ENCODE measurements at regions not wholly inside any gene's neighbourhood (a gene's known extent, or its start where the extent isn't known, plus 50 kb on each side); places are given as distances from the start of the nearest gene placed in this dataset.

- POLR2A ChIA-PET = no interaction called here
- peaks cover 32 to 34% of the 10 kb centered on the region in 2 experiments for H3K4me1 ChIP-seq (ENCODE audit: control insufficient read depth in 1 of 2, insufficient read depth in 2 of 2, low read length in 2 of 2)
- intact Hi-C loops (cut with micrococcal nuclease) = no loop called here
These were observed 135.5 kb upstream of the SMAD3 start for GRCh38 chr15:66929843-66930402.

GRCh38 chr15:66931768-66932633 lies 133.4 kb upstream of the SMAD3 start:
- Histone ChIP-seq H3K27me3 (ENCODE audit: insufficient read depth, low read length) (no peaks in the 10 kb centered on the region), H3K36me3 (ENCODE audit: control insufficient read depth in 1 of 2, insufficient read depth in 2 of 2, low read length in 2 of 2) (no peaks in the 10 kb centered on the region), H3K27ac (ENCODE audit: low read depth, low read length) (peak overlapping the region; percentile 88), H3K4me1 (ENCODE audit: control insufficient read depth in 1 of 2, insufficient read depth in 2 of 2, low read length in 2 of 2) (peaks cover 32 to 36% of the 10 kb centered on the region in 2 experiments), H4K20me1 (ENCODE audit: insufficient read depth) (no peaks in the 10 kb centered on the region), H3K9me3 (ENCODE audit: control insufficient read depth in 1 of 2, insufficient read depth in 1 of 2, low read depth in 1 of 2, low read length in 2 of 2) (peaks cover 0 to 17% of the 10 kb centered on the region in 2 experiments; a peak in 1 of 4 replicates), H2AFZ (ENCODE audit: low read depth, low read length, poor library complexity, severe bottlenecking) (peak overlapping the region; percentile 97), H3K9me2 (ENCODE audit: insufficient read depth) (no peaks in the 10 kb centered on the region), H3K79me2 (ENCODE audit: insufficient read depth, low read length) (no peaks in the 10 kb centered on the region), H3K4me2 (ENCODE audit: low read length) (peak overlapping the region; percentile 84), H3K9ac (ENCODE audit: low read length) (peak overlapping the region; percentile 42), H3K4me3 (replicated peaks in 1 of 2; ENCODE audit: low read depth in 1 of 2, low read length in 2 of 2) (peak overlapping the region; percentile 6 to 47; a peak in 3 of 4 replicates)
- peak; percentile 52 for DNase-seq (ENCODE audit: low read depth, low spot score)
- ChIA-PET RAD21 (ENCODE audit: low non-redundant PET in 1 of 2, low total read pairs in 2 of 2, uncharacterized antibody in 2 of 2, unreplicated experiment in 2 of 2) (no interaction called here), POLR2A (interaction anchor here (1.4 kb wide), 1 partner anchor 10 kb away, joined by 3 read pairs; no protein-coding TSS in a partner anchor), CTCF (interaction anchor here (0.6 to 1.3 kb wide), 3 partner anchors 15 to 329 kb away, joined by 3 to 4 read pairs (median 4); no protein-coding TSS in a partner anchor)
- peak; percentile 88 for ATAC-seq
- intact Hi-C loops (cut with micrococcal nuclease) = no loop called here
- no TSS peak for BruUV-seq (replicated peaks)
- TF ChIP-seq EZH2 (IDR thresholded peaks at IDR 0.05) = no peak
- TF ChIP-seq SP1 (IDR thresholded peaks at IDR 0.05; ENCODE audit: low read depth) = peak; percentile 76
- no peak for TF ChIP-seq ELF1 (IDR thresholded peaks at IDR 0.05; ENCODE audit: borderline replicate concordance, low read depth)
- 0 out of 2 replicates have a peak, but pooled peaks have one; percentile 4 for TF ChIP-seq MAX (IDR thresholded peaks at IDR 0.05)
- peak; percentile 66 for TF ChIP-seq JUND (IDR thresholded peaks at IDR 0.05)
- TF ChIP-seq CTCF (IDR thresholded peaks at IDR 0.05 in 2 of 3, conservative IDR thresholded peaks at IDR 0.05 in 1 of 3; ENCODE audit: borderline replicate concordance in 1 of 3, insufficient read depth in 1 of 3, low read depth in 2 of 3, low read length in 2 of 3) = no peak
- no peak for TF ChIP-seq ZBTB33 (IDR thresholded peaks at IDR 0.05; ENCODE audit: extremely low read depth, insufficient replicate concordance, low read length)
- 0 out of 2 replicates have a peak, but pooled peaks have one; percentile 13 for TF ChIP-seq ZFX (IDR thresholded peaks at IDR 0.05)
- no peak for TF ChIP-seq ATF3 (IDR thresholded peaks at IDR 0.05)

More at GRCh38 chr15:66929843-66930402, 135.5 kb upstream of the SMAD3 start:
- no peak overlapping the region for H3K27ac ChIP-seq (ENCODE audit: low read depth, low read length)
- no peak for DNase-seq (ENCODE audit: low read depth, low spot score)
- ChIA-PET CTCF (no interaction called here), RAD21 (ENCODE audit: low non-redundant PET in 1 of 2, low total read pairs in 2 of 2, uncharacterized antibody in 2 of 2, unreplicated experiment in 2 of 2) (no interaction called here)
- ATAC-seq = no peak
- no peaks in the 10 kb centered on the region for H3K79me2 ChIP-seq (ENCODE audit: insufficient read depth, low read length)
- no peak overlapping the region for H2AFZ ChIP-seq (ENCODE audit: low read depth, low read length, poor library complexity, severe bottlenecking)
- no peaks in the 10 kb centered on the region for H3K9me2 ChIP-seq (ENCODE audit: insufficient read depth)
- H3K9me3 ChIP-seq (ENCODE audit: control insufficient read depth in 1 of 2, insufficient read depth in 1 of 2, low read depth in 1 of 2, low read length in 2 of 2) = peaks cover 0 to 17% of the 10 kb centered on the region in 2 experiments; a peak in 1 of 4 replicates
- H3K4me2 ChIP-seq (ENCODE audit: low read length) = peak overlapping the region; percentile 84; the same call in 1 of the 2 replicates
- H3K27me3 ChIP-seq (ENCODE audit: insufficient read depth, low read length) = no peaks in the 10 kb centered on the region
- H3K9ac ChIP-seq (ENCODE audit: low read length) = no peak overlapping the region
- no peaks in the 10 kb centered on the region for H3K36me3 ChIP-seq (ENCODE audit: control insufficient read depth in 1 of 2, insufficient read depth in 2 of 2, low read length in 2 of 2)
- no TSS peak for BruUV-seq (replicated peaks)
- no peak overlapping the region for H3K4me3 ChIP-seq (replicated peaks in 1 of 2; ENCODE audit: low read depth in 1 of 2, low read length in 2 of 2)
- TF ChIP-seq EZH2phosphoT487 (IDR thresholded peaks at IDR 0.05; ENCODE audit: borderline replicate concordance) = no peak
- TF ChIP-seq SIN3A (IDR thresholded peaks at IDR 0.05; ENCODE audit: low read depth) = no peak
- TF ChIP-seq ZNF274 (IDR thresholded peaks at IDR 0.05; ENCODE audit: low read depth, low read length) = no peak
- no peak for TF ChIP-seq TCF7L2 (IDR thresholded peaks at IDR 0.05; ENCODE audit: borderline replicate concordance, extremely low read depth, insufficient read depth, insufficient read length)
- no peak for TF ChIP-seq JUND (IDR thresholded peaks at IDR 0.05)
- no peak for TF ChIP-seq ATF3 (IDR thresholded peaks at IDR 0.05)
- H4K20me1 ChIP-seq (ENCODE audit: insufficient read depth) = no peaks in the 10 kb centered on the region
